Frontal cortex (tissue), 3 donors: ENCODE measurements at regions not wholly inside any gene's neighbourhood (a gene's known extent, or its start where the extent isn't known, plus 50 kb on each side); places are given as distances from the start of the nearest gene placed in this dataset.
A peak's percentile ranks its signal among the peaks of the same experiment; 100 is the strongest.

Source experiments
- DNase-seq, 2 donors: peaks; one replicate each; pipeline ENCODE4 v3.0.0; 2012; ENCODE audit warnings: low spot score in 2 of 2
- FAIRE-seq: peaks from 2 replicates; lab custom pipeline; 2012; peaks lifted over from hg19 to GRCh38; lab: Jason Lieb, UNC
- donor health status: control.
- donor health status: control.
- donor health status: control.

- DNase-seq = no peak
- FAIRE-seq = no peak
Measured at GRCh38 chr14:71499018-71499417, 433.2 kb upstream of the RGS6 start.

- FAIRE-seq (no peak), DNase-seq (no peak)
Measured at GRCh38 chr14:71507681-71508080, 424.5 kb upstream of the RGS6 start.

GRCh38 chr14:71508901-71509300 is 423.3 kb upstream of the RGS6 start:
- FAIRE-seq (no peak), DNase-seq (no peak)

- FAIRE-seq (no peak), DNase-seq (no peak)
Measured at GRCh38 chr14:71511152-71511551, 421.1 kb upstream of the RGS6 start.

DNA sequence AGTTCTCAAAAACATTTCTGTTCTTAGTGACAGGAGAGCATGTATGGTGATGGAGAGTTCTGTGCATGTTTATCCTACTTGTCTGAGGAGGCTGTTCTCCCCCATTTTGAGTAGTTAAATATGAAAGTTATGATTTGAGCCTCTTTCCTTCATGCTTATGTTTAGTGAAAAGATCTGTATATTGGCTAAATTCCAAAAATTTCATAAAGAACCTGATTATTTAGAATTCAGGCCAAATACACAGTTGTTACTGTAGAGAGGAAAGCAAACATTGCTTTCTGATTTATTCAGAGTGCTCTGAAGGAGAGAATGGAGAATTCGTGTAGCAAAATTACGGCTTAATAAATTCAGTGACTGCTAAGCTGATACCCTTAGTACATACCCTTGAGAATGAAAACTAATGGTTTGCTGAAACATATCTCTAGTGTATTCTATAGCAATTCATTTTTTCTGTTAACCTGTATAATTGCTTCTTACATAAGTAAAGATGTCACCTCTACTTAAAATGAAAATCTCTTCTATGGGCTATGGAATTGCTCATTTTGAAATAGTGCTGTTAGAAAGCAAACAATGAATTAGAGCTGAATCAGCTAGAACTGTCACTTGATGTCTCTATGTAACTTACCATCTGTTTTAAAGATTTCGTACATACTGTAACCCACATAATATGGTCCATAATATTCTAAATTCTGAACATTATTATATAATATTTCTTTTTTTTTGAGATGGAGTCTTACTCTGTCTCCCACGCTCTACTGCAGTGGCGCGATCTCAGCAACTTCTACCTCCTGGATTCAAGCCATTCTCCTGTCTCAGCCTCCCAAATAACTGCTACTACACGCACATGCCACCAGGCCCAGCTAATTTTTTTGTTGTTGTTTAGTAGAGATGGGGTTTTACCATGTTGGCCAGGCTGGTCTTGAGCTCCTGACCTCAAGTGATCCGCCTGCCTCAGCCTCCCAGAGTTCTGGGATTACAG is 417.0 kb upstream of the RGS6 start:
- DNase-seq (no peak), FAIRE-seq (no peak)

- no peak for FAIRE-seq
- no peak for DNase-seq
Measured at GRCh38 chr14:71521238-71522135, 410.7 kb upstream of the RGS6 start.

DNA sequence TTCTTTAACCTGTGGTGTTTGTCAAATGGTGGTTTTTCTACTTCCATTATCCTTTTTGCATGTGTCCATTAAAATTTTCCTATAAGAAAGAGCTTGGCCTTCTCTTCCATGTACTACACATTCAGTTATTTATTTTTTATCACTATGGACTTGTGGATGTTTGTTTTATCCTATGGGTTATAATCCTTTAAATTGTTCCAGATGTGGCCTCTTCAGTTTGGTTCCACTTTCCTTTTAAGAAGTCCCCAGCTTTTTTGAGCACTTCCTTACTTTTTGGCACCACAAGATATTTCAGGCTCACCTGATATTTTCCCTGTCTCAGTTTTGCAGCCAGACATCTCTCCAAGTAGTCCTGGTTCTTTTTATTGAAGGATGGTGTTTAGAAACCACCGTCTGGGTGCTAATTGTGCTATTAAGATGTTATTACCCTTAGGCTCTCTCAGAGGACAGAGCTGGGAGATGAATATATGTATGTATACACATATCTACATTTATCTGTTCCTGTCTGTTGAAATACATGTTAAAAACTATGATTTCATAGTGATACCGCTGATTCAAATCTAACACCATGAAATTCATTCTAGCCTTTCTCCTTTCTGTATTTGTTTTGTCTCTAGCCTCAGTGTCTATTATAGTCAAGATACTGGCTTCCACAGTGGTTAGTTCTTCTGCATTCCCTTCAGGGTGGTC is 408.5 kb upstream of the RGS6 start:
- no peak for DNase-seq
- no peak for FAIRE-seq

GRCh38 chr14:71524320-71524982 is 407.8 kb upstream of the RGS6 start:
- FAIRE-seq (no peak), DNase-seq (no peak)

GRCh38 chr14:71525663-71526221 is 406.5 kb upstream of the RGS6 start:
- no peak for DNase-seq
- no peak for FAIRE-seq

DNA sequence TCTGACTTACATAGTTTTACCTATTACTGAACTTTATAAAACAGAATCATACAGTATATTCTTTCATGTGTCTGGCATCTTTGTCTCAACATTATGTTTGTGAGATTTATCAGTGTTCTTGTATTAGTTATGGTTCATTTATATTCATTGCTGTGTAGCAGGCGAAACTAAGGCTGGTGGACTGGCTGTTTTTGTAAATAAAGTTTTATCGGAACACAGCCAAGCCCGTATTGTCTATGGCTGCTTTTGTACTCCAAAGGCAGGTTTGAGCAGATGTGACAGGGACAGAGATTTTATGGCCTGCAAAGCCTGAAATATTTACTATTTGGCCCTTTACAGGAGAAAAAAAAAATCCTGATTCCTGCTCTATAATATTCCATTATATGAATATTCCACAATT is 405.8 kb upstream of the RGS6 start:
- DNase-seq (no peak), FAIRE-seq (no peak)

DNA sequence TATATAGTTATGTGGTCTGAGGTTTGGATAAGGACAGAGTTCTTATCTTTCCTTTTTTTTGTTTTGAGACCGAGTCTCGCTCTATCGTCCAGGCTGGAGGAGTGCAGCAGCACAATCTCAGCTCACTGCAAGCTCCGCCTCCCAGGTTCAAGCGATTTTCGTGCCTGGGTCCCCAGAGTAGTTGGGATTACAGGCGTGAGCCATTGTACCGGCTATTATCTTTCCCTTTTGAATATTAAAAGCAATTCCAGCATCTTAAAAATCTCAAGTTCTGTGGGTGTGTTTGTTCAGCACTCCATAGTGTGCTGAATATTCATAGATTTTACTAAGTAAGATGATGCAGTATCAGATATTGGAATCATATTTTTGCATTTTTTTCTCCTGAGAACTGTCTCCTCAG is 404.4 kb upstream of the RGS6 start:
- FAIRE-seq = no peak
- no peak for DNase-seq

- peak in 1 of 2 donors; percentile 14 for DNase-seq
- FAIRE-seq = no peak
Measured at GRCh38 chr14:71529848-71530247, 402.4 kb upstream of the RGS6 start.

- FAIRE-seq = no peak
- no peak for DNase-seq
Measured at GRCh38 chr14:71532344-71532743, 399.9 kb upstream of the RGS6 start.

DNA sequence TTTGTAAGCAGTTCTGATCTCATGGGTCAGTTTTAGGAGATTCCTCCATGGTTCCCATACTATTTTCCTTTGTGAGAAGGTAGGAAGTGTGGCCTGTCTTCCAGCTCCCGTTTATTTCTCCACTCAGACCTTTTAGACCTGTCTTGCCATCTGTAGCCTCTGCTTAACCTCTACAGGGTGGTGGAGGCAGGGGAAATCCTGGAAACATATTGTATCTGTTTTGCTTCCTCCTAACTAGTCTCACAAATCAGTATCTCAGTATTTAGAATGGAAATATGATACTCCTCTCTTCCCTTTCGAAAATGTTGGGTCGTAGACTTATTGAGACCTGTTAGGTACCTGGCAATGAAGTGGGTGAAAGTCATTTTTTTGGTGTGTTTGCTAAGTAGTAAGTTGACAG is 399.4 kb upstream of the RGS6 start:
- DNase-seq (no peak), FAIRE-seq (no peak)

- DNase-seq (no peak), FAIRE-seq (no peak)
Measured at GRCh38 chr14:71533390-71533789, 398.8 kb upstream of the RGS6 start.

DNA sequence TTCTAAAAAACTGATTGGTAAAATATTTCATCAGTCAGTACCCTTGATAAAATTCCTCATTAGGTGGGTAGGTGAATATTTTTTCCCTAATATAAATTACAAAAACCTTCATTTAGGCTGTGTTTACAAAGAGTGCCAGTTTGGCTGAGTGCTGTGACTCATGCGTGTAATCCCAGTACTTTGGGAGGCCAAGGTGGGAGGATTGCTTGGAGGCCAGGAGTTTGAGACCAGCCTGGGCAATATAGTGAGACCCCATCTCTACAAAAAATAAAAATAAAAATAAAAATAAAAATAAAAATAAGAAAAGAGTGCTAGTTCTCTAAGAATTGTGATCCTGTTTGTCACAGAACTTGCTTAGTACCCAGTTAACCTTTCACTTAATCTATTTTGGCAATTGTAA is 398.4 kb upstream of the RGS6 start:
- DNase-seq (no peak), FAIRE-seq (no peak)

DNA sequence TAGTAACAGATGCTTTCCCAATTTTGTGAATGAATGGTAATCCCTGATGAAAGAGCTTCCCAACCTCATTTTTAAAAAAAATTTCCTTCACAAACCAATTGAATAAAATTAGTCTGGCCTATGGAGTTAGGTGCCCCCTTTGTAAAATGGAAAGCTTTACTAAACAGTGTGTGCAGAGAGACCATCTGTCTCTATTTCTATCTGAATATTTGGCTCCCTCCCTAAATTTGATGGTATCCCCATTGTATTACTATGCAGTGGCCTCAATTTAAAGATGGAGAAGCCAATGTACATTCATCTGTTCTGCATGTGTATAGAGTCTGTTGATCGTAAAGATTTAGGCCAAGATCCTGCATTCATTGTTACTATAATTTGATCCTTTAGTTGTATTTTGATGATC is 397.7 kb upstream of the RGS6 start:
- FAIRE-seq (no peak), DNase-seq (no peak)

GRCh38 chr14:71536015-71536740 is 396.1 kb upstream of the RGS6 start:
- no peak for FAIRE-seq
- no peak for DNase-seq
